ENCODE measurements at regions not wholly inside any gene's neighbourhood (a gene's known extent, or its start where the extent isn't known, plus 50 kb on each side); places are given as distances from the start of the nearest gene placed in this dataset.

- in situ Hi-C loops (cut with HindIII; ENCODE audit: low sequenced_read_pairs) = no loop called here
- DNase-seq (ENCODE audit: low read depth) = no peak
- H3K4me3 ChIP-seq (ENCODE audit: low read depth, low read length) = no peak overlapping the region
- no peak for TF ChIP-seq CTCF (IDR thresholded peaks at IDR 0.05; ENCODE audit: low read depth, low read length, missing control alignments)
Measured at GRCh38 chr6:138695193-138695592, 78.4 kb upstream of the CCDC28A start.

- H3K4me3 ChIP-seq (ENCODE audit: low read depth, low read length) = no peak overlapping the region
- no peak for DNase-seq (ENCODE audit: low read depth)
Measured at GRCh38 chr6:138714493-138714892, 59.1 kb upstream of the CCDC28A start.

GRCh38 chr6:138716013-138716412 lies 57.6 kb upstream of the CCDC28A start:
- in situ Hi-C loops (cut with HindIII; ENCODE audit: low sequenced_read_pairs) = no loop called here
- no peak overlapping the region for H3K4me3 ChIP-seq (ENCODE audit: low read depth, low read length)
- no peak for TF ChIP-seq CTCF (IDR thresholded peaks at IDR 0.05; ENCODE audit: low read depth, low read length, missing control alignments)
- no peak for DNase-seq (ENCODE audit: low read depth)

More at GRCh38 chr6:138714493-138714892, 59.1 kb upstream of the CCDC28A start:
- in situ Hi-C loops (cut with HindIII; ENCODE audit: low sequenced_read_pairs) = no loop called here
- no peak for TF ChIP-seq CTCF (IDR thresholded peaks at IDR 0.05; ENCODE audit: low read depth, low read length, missing control alignments)

GRCh38 chr6:138716971-138717665 lies 56.5 kb upstream of the CCDC28A start:
- no peak overlapping the region for H3K4me3 ChIP-seq (ENCODE audit: low read depth, low read length)
- in situ Hi-C loops (cut with HindIII; ENCODE audit: low sequenced_read_pairs) = no loop called here
- no peak for TF ChIP-seq CTCF (IDR thresholded peaks at IDR 0.05; ENCODE audit: low read depth, low read length, missing control alignments)
- no peak for DNase-seq (ENCODE audit: low read depth)

- TF ChIP-seq CTCF (IDR thresholded peaks at IDR 0.05; ENCODE audit: low read depth, low read length, missing control alignments) = no peak
- peak; percentile 16 for DNase-seq (ENCODE audit: low read depth)
- in situ Hi-C loops (cut with HindIII; ENCODE audit: low sequenced_read_pairs) = no loop called here
- H3K4me3 ChIP-seq (ENCODE audit: low read depth, low read length) = no peak overlapping the region
Measured at GRCh38 chr6:138719011-138719635, 54.4 kb upstream of the CCDC28A start.

- no peak overlapping the region for H3K4me3 ChIP-seq (ENCODE audit: low read depth, low read length)
- no peak for TF ChIP-seq CTCF (IDR thresholded peaks at IDR 0.05; ENCODE audit: low read depth, low read length, missing control alignments)
- in situ Hi-C loops (cut with HindIII; ENCODE audit: low sequenced_read_pairs) = loop anchor here (5.0 kb wide), 1 partner anchor 42 kb away; no protein-coding TSS in a partner anchor
- no peak for DNase-seq (ENCODE audit: low read depth)
Measured at GRCh38 chr6:138719744-138720143, 53.8 kb upstream of the CCDC28A start.

Measured in astrocyte of the cerebellum (primary cell).